ENCODE measurements at regions not wholly inside any gene's neighbourhood (a gene's known extent, or its start where the extent isn't known, plus 50 kb on each side); places are given as distances from the start of the nearest gene placed in this dataset.

DNA sequence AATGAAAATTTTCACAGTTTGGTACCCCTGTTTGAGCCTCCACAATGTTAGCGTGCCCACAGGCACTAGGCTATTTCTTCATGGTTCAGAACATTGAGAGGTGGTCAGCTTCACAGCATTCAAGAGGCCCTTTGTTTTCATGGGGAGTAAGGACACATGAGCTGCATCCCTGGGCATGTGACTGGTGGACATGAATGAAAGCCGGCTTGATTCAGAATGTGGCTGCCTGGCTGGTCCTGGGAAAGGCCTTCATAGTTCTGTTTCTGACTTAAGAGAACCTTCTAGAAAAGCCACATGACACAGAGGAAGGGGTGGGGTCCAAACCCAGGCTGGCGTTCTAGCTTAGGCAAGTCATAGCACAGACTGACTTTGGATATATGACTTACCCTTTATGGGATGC, 420.6 kb downstream of the CMPK2 start:
- Histone ChIP-seq H3K9me3 (ENCODE audit: control insufficient read depth in 1 of 2, insufficient read depth in 1 of 2, low read depth in 1 of 2, low read length in 2 of 2) (no peaks in the 10 kb centered on the region), H2AFZ (ENCODE audit: low read depth, low read length, poor library complexity, severe bottlenecking) (no peak overlapping the region), H3K4me2 (ENCODE audit: low read length) (no peak overlapping the region), H3K4me3 (replicated peaks in 1 of 2; ENCODE audit: low read depth in 1 of 2, low read length in 2 of 2) (no peak overlapping the region), H3K36me3 (ENCODE audit: control insufficient read depth in 1 of 2, insufficient read depth in 2 of 2, low read length in 2 of 2) (no peaks in the 10 kb centered on the region), H3K4me1 (ENCODE audit: control insufficient read depth in 1 of 2, insufficient read depth in 2 of 2, low read length in 2 of 2) (no peaks in the 10 kb centered on the region), H3K79me2 (ENCODE audit: insufficient read depth, low read length) (no peaks in the 10 kb centered on the region), H3K9me2 (ENCODE audit: insufficient read depth) (no peaks in the 10 kb centered on the region), H3K27ac (ENCODE audit: low read depth, low read length) (no peak overlapping the region), H3K27me3 (ENCODE audit: insufficient read depth, low read length) (no peaks in the 10 kb centered on the region), H3K9ac (ENCODE audit: low read length) (no peak overlapping the region), H4K20me1 (ENCODE audit: insufficient read depth) (no peaks in the 10 kb centered on the region)
- ChIA-PET POLR2A (no interaction called here), RAD21 (ENCODE audit: low non-redundant PET in 1 of 2, low total read pairs in 2 of 2, uncharacterized antibody in 2 of 2, unreplicated experiment in 2 of 2) (no interaction called here), CTCF (no interaction called here)
- no TSS peak for BruUV-seq (replicated peaks)
- ATAC-seq (no peak), DNase-seq (ENCODE audit: low read depth, low spot score) (no peak)
- TF ChIP-seq YY1 (IDR thresholded peaks at IDR 0.05; ENCODE audit: extremely low read depth, insufficient replicate concordance, low read depth, low read length), result no peak
- no peak for TF ChIP-seq TCF7L2 (IDR thresholded peaks at IDR 0.05; ENCODE audit: borderline replicate concordance, extremely low read depth, insufficient read depth, insufficient read length)
- TF ChIP-seq SRF (IDR thresholded peaks at IDR 0.05; ENCODE audit: low read depth), result no peak
- no peak for TF ChIP-seq POLR2A (IDR thresholded peaks at IDR 0.05; ENCODE audit: borderline replicate concordance, extremely low read depth, insufficient read depth, insufficient read length)
- TF ChIP-seq, protein P1, sequence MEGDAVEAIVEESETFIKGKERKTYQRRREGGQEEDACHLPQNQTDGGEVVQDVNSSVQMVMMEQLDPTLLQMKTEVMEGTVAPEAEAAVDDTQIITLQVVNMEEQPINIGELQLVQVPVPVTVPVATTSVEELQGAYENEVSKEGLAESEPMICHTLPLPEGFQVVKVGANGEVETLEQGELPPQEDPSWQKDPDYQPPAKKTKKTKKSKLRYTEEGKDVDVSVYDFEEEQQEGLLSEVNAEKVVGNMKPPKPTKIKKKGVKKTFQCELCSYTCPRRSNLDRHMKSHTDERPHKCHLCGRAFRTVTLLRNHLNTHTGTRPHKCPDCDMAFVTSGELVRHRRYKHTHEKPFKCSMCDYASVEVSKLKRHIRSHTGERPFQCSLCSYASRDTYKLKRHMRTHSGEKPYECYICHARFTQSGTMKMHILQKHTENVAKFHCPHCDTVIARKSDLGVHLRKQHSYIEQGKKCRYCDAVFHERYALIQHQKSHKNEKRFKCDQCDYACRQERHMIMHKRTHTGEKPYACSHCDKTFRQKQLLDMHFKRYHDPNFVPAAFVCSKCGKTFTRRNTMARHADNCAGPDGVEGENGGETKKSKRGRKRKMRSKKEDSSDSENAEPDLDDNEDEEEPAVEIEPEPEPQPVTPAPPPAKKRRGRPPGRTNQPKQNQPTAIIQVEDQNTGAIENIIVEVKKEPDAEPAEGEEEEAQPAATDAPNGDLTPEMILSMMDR (IDR thresholded peaks at IDR 0.05 in 2 of 3, conservative IDR thresholded peaks at IDR 0.05 in 1 of 3; ENCODE audit: borderline replicate concordance in 1 of 3, insufficient read depth in 1 of 3, low read depth in 2 of 3, low read length in 2 of 3), result no peak
- TF ChIP-seq RAD21 (IDR thresholded peaks at IDR 0.05; ENCODE audit: low read depth), result no peak
- TF ChIP-seq, protein P2, sequence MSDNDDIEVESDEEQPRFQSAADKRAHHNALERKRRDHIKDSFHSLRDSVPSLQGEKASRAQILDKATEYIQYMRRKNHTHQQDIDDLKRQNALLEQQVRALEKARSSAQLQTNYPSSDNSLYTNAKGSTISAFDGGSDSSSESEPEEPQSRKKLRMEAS (IDR thresholded peaks at IDR 0.05), result no peak
- TF ChIP-seq FOSL1 (IDR thresholded peaks at IDR 0.05; ENCODE audit: low read depth), result no peak
- TF ChIP-seq SIN3A (IDR thresholded peaks at IDR 0.05; ENCODE audit: low read depth), result no peak
- TF ChIP-seq EZH2 (IDR thresholded peaks at IDR 0.05), result no peak
- TF ChIP-seq, protein P3, sequence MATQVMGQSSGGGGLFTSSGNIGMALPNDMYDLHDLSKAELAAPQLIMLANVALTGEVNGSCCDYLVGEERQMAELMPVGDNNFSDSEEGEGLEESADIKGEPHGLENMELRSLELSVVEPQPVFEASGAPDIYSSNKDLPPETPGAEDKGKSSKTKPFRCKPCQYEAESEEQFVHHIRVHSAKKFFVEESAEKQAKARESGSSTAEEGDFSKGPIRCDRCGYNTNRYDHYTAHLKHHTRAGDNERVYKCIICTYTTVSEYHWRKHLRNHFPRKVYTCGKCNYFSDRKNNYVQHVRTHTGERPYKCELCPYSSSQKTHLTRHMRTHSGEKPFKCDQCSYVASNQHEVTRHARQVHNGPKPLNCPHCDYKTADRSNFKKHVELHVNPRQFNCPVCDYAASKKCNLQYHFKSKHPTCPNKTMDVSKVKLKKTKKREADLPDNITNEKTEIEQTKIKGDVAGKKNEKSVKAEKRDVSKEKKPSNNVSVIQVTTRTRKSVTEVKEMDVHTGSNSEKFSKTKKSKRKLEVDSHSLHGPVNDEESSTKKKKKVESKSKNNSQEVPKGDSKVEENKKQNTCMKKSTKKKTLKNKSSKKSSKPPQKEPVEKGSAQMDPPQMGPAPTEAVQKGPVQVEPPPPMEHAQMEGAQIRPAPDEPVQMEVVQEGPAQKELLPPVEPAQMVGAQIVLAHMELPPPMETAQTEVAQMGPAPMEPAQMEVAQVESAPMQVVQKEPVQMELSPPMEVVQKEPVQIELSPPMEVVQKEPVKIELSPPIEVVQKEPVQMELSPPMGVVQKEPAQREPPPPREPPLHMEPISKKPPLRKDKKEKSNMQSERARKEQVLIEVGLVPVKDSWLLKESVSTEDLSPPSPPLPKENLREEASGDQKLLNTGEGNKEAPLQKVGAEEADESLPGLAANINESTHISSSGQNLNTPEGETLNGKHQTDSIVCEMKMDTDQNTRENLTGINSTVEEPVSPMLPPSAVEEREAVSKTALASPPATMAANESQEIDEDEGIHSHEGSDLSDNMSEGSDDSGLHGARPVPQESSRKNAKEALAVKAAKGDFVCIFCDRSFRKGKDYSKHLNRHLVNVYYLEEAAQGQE (IDR thresholded peaks at IDR 0.05; ENCODE audit: low read depth), result no peak
- no peak for TF ChIP-seq CBX3 (IDR thresholded peaks at IDR 0.05; ENCODE audit: low read depth)
- TF ChIP-seq JUND (IDR thresholded peaks at IDR 0.05), result no peak
- no peak for TF ChIP-seq CEBPB (IDR thresholded peaks at IDR 0.05; ENCODE audit: low read depth)
- TF ChIP-seq, protein P4, sequence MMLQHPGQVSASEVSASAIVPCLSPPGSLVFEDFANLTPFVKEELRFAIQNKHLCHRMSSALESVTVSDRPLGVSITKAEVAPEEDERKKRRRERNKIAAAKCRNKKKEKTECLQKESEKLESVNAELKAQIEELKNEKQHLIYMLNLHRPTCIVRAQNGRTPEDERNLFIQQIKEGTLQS (IDR thresholded peaks at IDR 0.05), result no peak
- TF ChIP-seq SP1 (IDR thresholded peaks at IDR 0.05; ENCODE audit: low read depth), result no peak
- TF ChIP-seq, protein P5, sequence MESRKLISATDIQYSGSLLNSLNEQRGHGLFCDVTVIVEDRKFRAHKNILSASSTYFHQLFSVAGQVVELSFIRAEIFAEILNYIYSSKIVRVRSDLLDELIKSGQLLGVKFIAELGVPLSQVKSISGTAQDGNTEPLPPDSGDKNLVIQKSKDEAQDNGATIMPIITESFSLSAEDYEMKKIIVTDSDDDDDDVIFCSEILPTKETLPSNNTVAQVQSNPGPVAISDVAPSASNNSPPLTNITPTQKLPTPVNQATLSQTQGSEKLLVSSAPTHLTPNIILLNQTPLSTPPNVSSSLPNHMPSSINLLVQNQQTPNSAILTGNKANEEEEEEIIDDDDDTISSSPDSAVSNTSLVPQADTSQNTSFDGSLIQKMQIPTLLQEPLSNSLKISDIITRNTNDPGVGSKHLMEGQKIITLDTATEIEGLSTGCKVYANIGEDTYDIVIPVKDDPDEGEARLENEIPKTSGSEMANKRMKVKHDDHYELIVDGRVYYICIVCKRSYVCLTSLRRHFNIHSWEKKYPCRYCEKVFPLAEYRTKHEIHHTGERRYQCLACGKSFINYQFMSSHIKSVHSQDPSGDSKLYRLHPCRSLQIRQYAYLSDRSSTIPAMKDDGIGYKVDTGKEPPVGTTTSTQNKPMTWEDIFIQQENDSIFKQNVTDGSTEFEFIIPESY (IDR thresholded peaks at IDR 0.05; ENCODE audit: extremely low read depth, insufficient replicate concordance, low read length), result no peak
- intact Hi-C loops (cut with micrococcal nuclease), result no loop called here

All from HCT116 (cell line).